ENCODE measurements at regions not wholly inside any gene's neighbourhood (a gene's known extent, or its start where the extent isn't known, plus 50 kb on each side); places are given as distances from the start of the nearest gene placed in this dataset.

DNA sequence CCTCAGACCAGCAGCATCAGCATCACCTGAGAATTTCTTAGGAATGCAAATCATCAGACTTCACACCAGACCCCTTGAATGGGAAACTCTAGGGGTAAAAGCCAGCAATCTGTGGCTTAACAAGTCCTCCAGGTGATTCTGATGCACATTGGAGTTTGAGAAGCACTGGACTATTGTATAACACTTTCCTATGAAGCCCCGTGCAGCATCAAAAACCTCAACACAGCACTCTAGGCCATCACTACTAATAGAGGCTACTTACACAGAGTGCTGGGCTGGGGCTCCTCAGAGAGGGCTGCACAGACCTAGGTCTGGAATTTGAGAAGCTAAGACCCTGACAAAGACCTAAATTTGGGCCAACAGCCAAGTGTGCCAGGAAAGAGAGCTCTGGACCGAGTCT, 95.7 kb upstream of the ARAP3 start:
- no peak for DNase-seq

DNA sequence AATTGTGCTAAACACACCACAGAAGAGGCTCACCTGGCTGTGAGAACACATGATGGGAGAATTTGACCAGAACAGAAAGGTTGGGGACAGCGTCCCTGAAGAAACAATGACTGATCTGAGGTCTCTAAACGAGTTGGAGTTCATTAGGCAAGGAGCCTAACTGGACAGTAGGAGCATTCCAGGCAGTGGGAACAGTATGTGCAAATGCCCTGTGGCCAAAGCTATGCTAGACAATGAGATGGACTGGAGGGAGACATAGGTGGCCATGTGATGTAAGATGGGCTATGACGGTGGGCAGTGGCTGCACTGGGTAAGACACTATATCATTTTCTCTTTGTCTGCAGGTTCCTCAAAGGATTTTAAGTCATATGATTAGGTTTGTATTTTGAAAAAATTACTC, 95.1 kb upstream of the ARAP3 start:
- DNase-seq = no peak

DNA sequence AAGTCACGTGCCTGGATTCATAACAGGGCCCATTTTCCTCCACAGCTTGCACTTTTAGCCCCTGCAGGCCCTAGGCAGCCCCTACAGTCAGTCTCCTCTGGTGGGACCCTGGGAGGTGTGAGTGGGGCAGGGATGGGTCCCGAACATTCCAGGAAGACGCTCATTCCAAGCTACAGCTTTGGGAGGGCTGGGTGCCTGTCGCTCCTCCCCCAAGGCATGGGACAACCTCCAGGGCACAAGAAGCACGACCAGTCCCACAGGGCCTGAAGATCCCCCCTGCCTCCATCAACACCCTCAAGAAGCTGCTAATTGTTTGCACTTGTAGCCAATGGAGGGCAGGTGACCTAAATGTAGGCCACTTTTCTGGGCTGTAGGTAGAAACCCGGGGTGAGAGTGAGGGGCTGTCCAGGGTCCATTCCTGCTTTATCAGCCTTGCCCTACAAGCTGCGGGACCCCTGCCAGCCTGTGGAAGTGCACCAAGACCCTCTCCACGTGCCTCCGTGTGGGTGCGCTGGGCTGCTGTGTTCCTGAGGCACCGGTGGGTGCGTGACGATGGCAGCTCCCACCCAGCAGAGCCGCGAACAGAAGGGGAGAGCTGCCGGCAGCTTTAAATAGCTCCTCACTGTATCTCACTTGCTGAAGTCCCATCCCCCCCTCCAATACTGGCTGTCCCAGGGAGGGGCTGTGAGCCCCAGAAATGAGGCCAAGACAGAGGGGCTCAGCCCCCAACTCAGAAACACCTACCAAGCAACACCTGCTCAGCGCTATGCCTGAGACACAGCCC, 91.9 kb upstream of the ARAP3 start:
- DNase-seq = no peak

DNA sequence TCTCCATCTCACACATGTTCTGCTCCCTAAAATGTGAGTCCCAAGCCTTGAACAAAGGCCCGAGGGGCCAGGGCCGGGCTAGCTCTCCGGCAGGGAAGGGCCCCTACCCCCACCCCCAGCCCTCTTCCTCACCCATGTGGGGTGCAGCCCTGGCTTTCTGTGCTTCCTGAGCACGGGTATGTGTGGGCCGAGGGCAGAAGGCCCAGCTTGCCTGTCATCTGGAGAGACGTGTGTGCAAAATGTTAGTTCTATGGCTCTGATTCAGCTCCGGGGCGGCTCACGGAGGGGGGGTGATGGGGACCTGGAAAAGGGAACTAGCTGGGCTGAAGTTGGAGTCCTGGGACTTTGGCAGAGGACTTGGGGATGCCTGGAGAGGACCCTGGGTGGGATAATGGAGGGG, 90.3 kb upstream of the ARAP3 start:
- DNase-seq = no peak

DNA sequence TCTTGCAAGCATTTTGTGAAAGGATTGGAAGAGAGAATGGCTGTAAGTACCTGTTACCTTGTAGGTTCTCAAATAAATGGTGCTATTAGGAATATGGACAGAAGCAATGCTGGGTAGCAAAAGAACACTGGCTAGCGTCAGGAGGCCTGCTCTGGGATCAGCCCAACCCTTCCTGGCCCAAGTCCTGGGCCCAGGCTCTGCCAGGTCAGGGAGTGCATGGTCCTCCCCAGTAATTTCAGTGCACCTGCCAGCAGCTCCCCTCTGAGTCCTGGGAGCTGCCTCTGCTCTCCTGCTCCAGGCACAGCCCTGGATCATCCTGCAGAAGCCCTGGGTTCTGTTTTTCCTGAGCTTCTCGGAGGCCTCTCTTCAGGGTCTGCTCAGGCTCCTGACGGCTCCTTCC, 89.5 kb upstream of the ARAP3 start:
- DNase-seq = no peak

DNA sequence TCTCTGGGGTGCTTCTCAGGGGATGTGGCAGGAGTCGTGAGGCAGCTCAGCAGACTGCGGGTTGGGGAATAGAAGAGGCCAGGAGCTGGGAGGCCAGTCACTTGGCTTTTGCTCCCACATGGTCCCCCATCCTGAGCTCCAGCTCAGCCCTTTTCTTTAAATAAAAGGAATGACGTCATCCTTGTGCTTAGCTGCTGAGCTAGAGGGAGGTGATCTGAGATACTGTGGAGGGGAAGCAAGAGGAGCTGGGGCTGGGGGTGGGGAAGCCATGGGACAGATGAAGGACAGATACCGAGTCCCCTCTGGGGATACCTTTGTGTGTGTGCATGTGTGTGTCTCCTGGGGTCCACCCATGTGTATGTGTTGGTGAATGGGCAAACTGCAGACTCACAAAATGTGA, 89.0 kb upstream of the ARAP3 start:
- DNase-seq = no peak

DNA sequence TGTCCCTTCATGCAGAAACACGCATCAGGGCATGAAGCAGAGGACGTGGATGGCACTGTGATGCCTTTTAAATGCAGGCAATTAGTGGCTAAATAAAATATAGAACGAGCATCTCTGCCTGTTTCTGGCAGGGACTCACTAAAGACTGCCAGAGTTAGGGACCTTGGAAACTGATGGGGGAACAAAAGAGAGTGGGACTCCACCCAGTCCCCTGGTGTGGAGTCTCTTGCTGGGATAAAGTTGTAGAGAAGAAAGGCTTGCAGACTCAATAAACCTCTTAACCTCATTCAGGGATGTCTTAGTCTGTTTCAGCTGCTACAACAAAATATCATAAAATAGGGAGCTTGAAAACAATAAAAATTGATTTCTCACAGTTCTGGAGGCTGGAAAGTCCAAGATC, 87.6 kb upstream of the ARAP3 start:
- no peak for DNase-seq

DNA sequence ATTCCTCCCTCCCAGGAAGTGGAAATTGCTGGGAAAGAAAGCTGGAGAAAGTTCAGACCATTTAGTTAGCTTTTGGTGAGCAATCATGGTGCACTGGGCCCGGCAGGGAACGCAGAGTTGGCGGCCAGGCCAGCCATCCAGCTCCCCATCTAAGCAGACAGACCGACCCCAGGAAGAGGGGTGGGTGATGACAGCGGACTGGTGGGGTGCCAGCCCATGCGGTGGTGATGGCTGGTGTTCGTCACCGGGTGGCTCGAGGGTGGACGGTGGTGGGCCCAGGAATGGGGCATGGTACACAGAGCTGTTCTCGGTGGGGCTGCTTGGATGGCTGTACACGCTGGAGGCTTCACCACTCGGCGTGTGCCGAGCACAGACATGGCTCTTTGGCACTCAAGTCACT, 85.6 kb upstream of the ARAP3 start:
- DNase-seq = no peak

DNA sequence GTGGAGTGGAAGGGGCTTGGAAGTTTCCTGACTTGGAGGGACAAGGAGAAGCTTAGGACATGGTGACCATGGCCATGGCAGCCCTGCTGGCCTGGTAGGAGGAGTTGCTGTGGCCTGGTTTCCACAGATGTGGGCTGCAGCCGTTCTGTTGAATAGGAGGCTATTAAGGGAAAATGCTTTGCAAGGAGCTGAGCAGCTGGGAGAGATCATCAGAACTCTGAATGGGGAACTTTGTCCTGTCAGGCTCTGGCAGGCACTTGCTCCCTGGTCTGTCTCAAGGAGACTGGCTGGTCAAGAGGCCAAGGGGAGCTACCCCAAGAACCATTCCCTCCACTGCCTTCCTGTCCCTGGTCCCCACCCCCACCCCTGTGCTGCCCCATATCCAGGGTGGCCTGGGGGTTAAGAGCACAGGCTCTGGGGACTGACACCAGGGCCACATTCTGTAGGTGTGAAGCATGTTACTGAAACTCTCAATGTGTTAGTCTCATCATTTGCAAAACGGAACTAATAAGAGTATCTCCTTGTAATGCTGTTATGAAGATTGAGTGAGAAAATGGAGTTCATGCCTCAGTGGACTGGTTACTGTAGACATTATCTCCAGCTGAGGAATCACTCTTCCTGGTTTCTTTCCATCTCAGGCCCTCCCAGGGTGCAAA, 84.0 kb upstream of the ARAP3 start:
- no peak for DNase-seq

DNA sequence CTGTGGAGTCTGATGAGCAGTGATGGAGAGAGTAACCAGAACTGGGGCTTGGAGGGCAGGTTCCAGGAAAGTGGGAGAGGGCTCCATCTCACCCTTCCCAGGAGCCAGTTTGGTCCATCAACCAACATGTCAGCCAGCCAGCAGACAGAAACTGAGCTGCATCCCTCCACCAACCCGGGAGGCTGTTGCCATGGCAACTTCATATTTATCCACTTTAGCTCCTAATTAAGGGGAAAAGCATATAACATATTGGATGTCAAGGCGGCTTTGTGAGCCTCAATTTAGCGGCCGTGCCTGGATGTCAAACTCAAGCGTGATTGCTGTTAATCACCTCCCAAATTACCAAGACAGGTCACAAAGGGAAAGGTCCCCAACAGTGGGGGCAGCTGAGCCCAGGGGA, 81.5 kb upstream of the ARAP3 start:
- DNase-seq = no peak

DNA sequence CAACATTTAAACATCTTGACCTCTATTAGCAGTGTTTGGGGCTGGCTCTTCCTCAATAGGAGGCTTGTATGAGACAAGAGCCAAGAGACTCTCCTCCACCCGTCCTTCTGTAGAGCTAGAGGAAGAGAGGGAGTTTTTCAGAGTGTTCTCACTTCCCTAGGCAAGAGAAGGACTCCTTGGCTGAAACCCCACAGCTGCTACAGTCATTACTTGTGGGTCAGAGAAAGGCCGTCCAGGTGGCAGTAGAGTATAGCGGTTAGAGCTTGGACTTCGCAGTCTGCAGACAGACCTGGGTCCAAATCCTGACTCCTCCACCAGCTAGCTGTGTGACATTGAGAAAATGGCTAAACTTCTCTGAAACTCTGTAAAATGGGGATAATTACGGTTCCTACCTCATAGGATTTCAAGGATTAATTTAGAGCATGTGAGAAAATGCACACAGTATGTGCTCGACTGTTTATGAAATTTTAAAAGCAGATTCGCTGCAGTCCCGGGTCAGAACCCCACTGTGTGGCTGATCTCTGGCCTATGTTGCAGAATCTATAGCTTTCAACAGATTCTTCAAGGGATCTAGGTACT, 80.8 kb upstream of the ARAP3 start:
- DNase-seq = no peak

DNA sequence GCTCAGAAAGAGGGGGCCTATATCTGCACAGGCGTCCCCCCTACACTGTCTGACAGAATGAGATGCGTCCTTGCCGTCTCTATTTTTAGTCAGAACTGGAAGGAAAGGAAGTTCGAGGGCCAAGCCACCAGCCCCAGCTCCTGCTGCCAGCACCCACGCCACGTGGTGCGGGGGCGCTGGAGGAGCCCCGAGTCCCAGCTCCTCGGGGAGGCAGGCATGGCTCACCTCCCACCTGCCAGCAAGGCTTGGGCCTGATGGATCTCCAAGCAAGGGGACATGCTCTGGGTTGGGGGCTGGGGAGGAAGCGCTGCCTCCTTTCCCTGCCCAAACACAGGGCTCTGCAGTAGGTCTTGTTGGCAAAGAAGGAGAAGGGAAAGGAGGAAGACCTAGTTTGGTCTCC, 80.3 kb upstream of the ARAP3 start:
- DNase-seq = no peak

DNA sequence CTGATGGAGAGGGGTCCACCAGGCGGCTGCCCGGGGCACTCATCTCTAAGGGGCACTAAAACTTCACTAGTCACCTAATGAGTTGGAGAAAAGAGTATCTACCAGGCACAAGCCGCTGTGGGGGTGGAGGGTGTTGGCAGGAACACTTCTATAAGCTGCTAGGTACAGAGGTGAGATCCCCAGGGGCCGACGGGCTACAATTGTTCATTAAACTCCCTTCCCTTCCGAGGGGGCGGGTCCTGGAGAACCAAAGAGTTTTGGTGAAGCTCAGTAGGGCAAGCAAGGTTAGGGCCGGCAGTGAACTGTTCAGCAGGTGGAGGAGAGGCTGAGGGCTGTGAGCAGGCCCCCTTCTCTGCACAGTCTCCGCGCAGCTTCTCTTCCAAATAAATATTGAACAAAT, 78.7 kb upstream of the ARAP3 start:
- no peak for DNase-seq

DNA sequence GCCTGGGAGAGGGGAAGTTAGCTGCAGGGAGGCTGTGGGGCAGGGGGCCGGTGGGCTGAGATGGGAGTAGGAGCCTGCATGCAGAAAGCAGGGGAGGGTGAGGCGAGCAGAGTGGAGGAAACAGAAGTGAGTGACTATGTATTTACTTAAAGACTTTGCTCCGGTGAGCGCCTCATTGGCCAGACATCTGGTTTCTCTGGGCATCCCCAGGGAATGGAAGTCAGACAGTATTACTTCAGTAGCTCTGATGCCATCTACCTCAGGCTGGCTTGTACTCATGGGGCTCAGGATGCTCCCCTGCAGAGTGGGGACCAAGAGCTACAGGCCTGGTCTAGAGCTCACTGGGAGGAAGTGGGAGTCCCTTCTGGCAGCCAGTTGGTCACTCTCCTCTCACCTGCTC, 78.2 kb upstream of the ARAP3 start:
- DNase-seq = no peak

DNA sequence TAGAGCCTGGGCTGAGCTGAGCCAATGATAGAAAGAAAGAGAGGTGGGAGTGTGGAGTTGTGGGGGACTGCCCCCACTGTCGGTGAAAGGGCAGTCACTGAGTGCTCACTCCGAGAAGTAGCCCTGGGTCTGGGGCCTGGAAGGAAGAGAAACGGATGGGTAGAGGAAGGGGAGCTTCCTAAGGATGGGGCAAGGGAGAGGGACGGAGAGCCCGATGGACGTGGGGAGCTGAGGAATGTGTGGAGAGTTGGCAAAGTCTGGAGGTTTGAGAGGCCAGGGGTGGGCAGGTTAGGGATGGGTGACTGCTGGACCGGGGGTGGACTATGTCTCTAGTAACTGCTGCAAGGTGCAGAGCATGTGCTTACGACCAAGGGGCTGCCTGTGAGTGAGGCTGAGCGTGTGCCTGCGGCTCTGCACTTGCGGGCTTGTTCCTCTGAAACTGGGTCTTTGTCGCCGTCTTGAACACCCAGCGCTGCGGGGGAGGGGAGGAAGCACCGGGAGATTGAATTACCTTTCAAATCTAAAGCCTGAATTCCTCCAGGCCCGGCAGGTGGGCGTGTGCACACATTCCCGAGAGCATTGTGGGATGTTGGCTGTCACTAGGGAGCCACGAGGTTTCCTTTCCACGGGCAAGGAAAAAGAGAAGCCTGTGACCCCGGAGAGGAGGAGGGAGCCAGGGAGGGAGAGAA, 76.4 kb upstream of the ARAP3 start:
- DNase-seq = no peak

DNA sequence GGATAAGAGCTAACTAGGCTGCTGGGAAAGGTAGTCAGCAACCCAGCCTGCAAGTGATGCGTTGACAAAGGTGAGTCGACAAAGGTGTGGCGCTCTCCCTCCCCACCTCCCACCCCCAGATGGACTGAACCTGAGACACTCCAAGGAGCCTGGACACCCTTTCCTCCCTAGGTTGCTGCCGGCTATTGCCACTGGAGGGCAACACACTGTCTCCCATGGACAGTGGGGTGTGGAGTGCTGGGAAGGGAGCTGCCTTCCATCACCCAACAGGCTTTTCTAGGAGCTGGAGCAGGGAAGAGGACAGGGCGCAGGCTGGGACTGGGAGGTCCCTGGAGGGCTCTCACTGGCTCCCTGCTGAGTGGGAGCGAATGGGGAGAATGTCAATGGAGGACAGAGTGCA, 75.4 kb upstream of the ARAP3 start:
- DNase-seq = no peak

DNA sequence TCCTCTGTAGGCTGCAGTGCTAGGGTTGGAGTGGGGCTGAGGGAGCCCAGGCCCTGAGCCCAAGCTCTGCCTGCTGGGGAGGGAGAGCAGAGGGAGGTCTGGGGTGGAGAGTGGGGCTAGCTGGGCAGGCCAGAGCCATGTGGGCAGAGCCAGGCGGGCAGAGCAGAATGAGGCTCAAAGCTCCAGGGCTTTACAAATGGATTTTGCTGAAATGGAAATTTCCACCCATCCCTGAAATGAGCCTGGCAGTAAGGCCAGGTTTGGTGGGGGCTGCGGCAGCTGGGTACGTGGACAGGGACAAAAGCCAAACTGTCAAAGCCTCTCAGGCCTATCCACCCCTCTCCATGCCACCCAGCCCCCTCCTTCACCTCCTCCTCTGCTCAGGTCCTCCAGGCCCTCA, 74.2 kb upstream of the ARAP3 start:
- DNase-seq = no peak

DNA sequence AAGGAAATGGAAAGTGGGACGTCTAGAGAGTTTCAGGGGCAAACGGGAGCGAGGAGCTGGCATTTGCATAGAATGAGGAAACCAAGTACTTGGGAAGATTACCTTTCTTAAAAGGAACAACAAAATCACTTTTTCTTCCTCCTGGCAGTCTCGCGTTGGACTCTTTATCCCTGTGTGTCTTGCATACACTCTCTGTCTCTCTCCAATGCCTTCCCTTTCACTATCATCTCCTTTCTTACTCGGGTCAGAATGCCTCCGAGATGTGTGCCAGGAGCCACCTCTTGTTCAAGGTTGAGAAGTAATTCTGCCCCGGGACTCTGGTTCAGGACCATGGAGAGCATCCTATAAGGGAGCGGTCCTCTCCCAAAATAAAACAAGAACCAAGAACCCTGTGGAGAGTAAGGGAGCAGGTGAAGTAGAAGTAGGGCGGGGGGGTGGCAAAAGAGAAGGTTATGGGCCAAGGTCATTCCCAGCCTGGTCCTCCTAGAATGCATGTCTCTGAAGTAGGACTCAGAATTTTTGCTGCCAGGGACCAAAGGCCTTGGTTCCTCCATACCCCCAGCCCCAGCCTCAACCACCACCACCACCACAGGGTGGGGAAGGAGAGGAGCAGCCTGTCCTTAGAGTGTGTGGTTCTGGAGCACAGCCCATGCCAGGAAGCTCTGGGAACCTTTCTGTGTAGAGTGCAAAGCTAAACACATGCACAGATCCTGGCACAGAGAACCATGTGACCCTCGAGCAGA, 72.1 kb upstream of the ARAP3 start:
- peak; percentile 5 for DNase-seq

DNA sequence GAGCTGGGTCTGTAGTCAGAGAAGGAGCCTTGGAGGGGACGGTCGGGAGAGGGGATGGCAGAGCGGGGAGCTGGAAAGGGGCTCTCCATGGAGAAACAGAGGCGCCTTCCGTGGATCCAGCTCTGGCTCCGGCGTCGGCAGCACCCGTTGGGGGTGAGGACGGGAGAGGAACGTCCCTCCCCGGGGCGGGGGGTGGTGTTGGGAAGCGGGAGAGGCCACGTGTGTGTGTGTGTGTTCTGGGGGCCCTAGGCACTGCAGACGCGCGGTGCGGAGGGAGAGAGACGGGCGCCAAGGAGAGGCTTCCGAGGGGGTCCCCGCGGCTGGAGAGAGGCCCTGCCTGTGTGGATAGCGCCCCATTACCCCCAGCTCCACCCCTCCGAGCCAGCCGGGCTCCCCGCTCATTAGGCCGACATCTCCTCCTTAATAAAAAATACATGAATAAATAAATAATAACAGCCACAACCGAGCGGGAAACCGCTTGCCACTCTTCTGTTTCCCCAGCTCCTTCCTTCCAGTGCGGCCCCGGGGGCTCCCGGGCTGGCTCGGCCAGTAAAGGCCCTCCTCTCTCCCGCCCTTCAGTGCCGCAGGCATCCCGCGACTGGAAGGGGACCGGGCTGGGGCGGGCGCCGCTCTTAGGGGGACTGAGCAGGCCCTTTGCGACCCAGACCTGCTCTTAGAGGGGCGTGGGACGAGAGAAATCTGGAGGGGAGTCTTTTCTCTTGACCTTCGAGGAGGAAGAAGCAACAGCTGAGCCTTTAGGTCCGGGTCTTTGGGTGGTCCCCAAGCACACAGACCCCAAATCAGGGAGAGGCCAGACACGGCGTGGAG, 71.3 kb upstream of the ARAP3 start:
- no peak for DNase-seq

DNA sequence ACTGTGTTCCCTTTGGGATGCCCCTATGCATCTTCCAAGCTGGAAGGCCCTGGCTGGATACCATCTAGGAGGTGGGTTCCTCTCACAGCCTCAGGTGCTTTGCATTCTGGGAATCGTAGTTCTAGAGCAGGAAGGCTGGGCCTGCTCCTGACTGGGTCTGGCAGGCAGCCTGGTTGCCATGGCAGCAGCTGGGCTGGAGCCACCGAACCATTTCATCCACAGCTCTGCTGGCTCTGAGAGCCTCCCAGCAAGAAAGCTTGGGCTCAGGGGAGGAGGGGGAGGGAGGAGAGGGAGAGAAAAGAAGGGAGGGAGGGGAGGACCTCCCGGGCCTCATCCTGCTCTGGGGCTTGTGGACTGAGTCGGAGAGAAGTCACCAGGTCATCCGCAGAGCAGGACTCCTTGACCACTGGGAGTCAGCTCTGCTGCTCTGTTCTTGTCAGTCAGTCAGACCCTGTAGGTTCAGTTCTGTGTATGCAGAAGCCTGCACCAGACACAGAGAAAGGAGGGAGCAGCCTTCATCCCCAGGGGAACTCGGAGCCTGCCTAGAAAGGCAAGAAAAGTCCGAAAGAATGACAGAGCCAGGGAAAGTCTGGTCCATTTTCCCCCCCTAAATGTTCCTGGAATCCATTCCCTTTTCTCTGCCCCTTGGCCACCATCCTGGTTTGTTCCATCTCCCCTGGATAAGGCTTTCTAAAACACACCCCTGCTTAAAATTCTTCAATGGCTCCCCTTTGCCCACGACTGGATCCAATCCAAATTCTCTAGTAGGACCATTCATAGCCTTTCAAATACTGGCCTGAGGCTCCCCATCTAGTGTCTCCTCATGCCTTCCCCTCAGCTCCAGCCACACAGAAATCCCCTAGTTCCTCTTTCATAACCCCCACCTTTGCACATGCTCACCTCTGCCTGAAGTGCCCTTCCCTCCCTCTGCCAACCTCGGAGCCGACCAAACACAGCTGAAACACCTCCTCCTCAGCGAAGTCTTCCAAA, 65.4 kb upstream of the ARAP3 start:
- DNase-seq = no peak

DNA sequence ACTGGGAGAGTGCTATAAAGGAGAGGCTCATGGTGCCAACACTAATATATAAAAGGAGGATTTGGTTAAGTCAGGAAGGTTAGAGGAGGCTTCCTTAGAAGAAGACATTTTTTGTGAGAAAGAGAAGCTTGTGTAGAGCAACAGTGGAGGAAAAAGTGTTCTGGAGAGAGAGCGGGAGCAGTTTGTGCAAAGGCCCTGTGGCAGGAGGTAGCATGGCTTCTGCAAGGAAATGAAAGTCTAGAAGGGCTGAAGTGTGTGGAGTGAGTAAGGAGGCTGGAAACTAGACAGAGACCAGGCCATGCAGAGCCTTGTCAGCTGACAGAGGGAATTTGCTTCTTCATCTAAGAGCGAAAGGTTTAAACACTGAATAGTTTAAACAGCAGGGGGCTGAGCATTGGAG, 64.4 kb upstream of the ARAP3 start:
- DNase-seq = no peak

Data from central memory CD4-positive, alpha-beta T cell (primary cell).